ENCODE measurements at regions not wholly inside any gene's neighbourhood (a gene's known extent, or its start where the extent isn't known, plus 50 kb on each side); places are given as distances from the start of the nearest gene placed in this dataset.

- no peaks in the 10 kb centered on the region for H3K27me3 ChIP-seq (ENCODE audit: control insufficient read depth, insufficient read depth, low read length)
- no peak for DNase-seq (ENCODE audit: low read depth in 2 of 2)
- TF ChIP-seq EZH2 (IDR thresholded peaks at IDR 0.05; ENCODE audit: low read length, missing control alignments) (no peak), CTCF (conservative IDR thresholded peaks at IDR 0.05 in 1 of 2, IDR thresholded peaks at IDR 0.05 in 1 of 2; ENCODE audit: low read depth in 1 of 2, low read length in 2 of 2) (no peak)
- no peak overlapping the region for H3K9ac ChIP-seq (ENCODE audit: insufficient read depth, low read length)
- no peaks in the 10 kb centered on the region for H4K20me1 ChIP-seq (ENCODE audit: control insufficient read depth, extremely low read depth, insufficient read depth, low read length)
- H3K9me3 ChIP-seq (ENCODE audit: control insufficient read depth, insufficient read depth, low read depth, low read length): no peaks in the 10 kb centered on the region
- no peak overlapping the region for H3K4me2 ChIP-seq (ENCODE audit: extremely low read depth, insufficient read depth, low read length)
- no peaks in the 10 kb centered on the region for H3K36me3 ChIP-seq (ENCODE audit: control insufficient read depth, insufficient read depth, low read length)
- no peaks in the 10 kb centered on the region for H3K79me2 ChIP-seq (ENCODE audit: control insufficient read depth, insufficient read depth, low read length)
- no peaks in the 10 kb centered on the region for H3K4me1 ChIP-seq (ENCODE audit: control insufficient read depth, extremely low read depth, insufficient read depth, low read length)
- H3K27ac ChIP-seq (ENCODE audit: insufficient read depth, low read length): no peak overlapping the region
- no peak overlapping the region for H2AFZ ChIP-seq (ENCODE audit: low read length)
- H3K4me3 ChIP-seq (replicated peaks in 1 of 4; ENCODE audit: control extremely low read depth in 1 of 4, insufficient read depth in 1 of 4, low read depth in 3 of 4, low read length in 4 of 4): no peak overlapping the region
These were observed 67.6 kb upstream of the SERTAD2 start for GRCh38 chr2:64721320-64721623.

- no peaks in the 10 kb centered on the region for H3K36me3 ChIP-seq (ENCODE audit: control insufficient read depth, insufficient read depth, low read length)
- DNase-seq (ENCODE audit: low read depth in 2 of 2): no peak
- no peaks in the 10 kb centered on the region for H4K20me1 ChIP-seq (ENCODE audit: control insufficient read depth, extremely low read depth, insufficient read depth, low read length)
- no peak overlapping the region for H2AFZ ChIP-seq (ENCODE audit: low read length)
- no peaks in the 10 kb centered on the region for H3K9me3 ChIP-seq (ENCODE audit: control insufficient read depth, insufficient read depth, low read depth, low read length)
- no peaks in the 10 kb centered on the region for H3K79me2 ChIP-seq (ENCODE audit: control insufficient read depth, insufficient read depth, low read length)
- no peak overlapping the region for H3K4me3 ChIP-seq (replicated peaks in 1 of 4; ENCODE audit: control extremely low read depth in 1 of 4, insufficient read depth in 1 of 4, low read depth in 3 of 4, low read length in 4 of 4)
- H3K4me2 ChIP-seq (ENCODE audit: extremely low read depth, insufficient read depth, low read length): no peak overlapping the region
- TF ChIP-seq EZH2 (IDR thresholded peaks at IDR 0.05; ENCODE audit: low read length, missing control alignments) (no peak), CTCF (conservative IDR thresholded peaks at IDR 0.05 in 1 of 2, IDR thresholded peaks at IDR 0.05 in 1 of 2; ENCODE audit: low read depth in 1 of 2, low read length in 2 of 2) (no peak)
- no peaks in the 10 kb centered on the region for H3K27me3 ChIP-seq (ENCODE audit: control insufficient read depth, insufficient read depth, low read length)
- H3K9ac ChIP-seq (ENCODE audit: insufficient read depth, low read length): no peak overlapping the region
- no peaks in the 10 kb centered on the region for H3K4me1 ChIP-seq (ENCODE audit: control insufficient read depth, extremely low read depth, insufficient read depth, low read length)
- no peak overlapping the region for H3K27ac ChIP-seq (ENCODE audit: insufficient read depth, low read length)
These were observed 68.8 kb upstream of the SERTAD2 start for GRCh38 chr2:64722291-64723044.

GRCh38 chr2:64727013-64727767 lies 73.5 kb upstream of the SERTAD2 start:
- no peak for DNase-seq (ENCODE audit: low read depth in 2 of 2)
- Histone ChIP-seq H3K9me3 (ENCODE audit: control insufficient read depth, insufficient read depth, low read depth, low read length) (no peaks in the 10 kb centered on the region), H3K9ac (ENCODE audit: insufficient read depth, low read length) (no peak overlapping the region), H3K79me2 (ENCODE audit: control insufficient read depth, insufficient read depth, low read length) (no peaks in the 10 kb centered on the region), H4K20me1 (ENCODE audit: control insufficient read depth, extremely low read depth, insufficient read depth, low read length) (no peaks in the 10 kb centered on the region), H2AFZ (ENCODE audit: low read length) (no peak overlapping the region), H3K4me3 (replicated peaks in 1 of 4; ENCODE audit: control extremely low read depth in 1 of 4, insufficient read depth in 1 of 4, low read depth in 3 of 4, low read length in 4 of 4) (no peak overlapping the region), H3K27me3 (ENCODE audit: control insufficient read depth, insufficient read depth, low read length) (no peaks in the 10 kb centered on the region), H3K27ac (ENCODE audit: insufficient read depth, low read length) (no peak overlapping the region), H3K36me3 (ENCODE audit: control insufficient read depth, insufficient read depth, low read length) (no peaks in the 10 kb centered on the region), H3K4me1 (ENCODE audit: control insufficient read depth, extremely low read depth, insufficient read depth, low read length) (peaks cover 2% of the 10 kb centered on the region), H3K4me2 (ENCODE audit: extremely low read depth, insufficient read depth, low read length) (no peak overlapping the region)
- no peak for TF ChIP-seq CTCF (conservative IDR thresholded peaks at IDR 0.05 in 1 of 2, IDR thresholded peaks at IDR 0.05 in 1 of 2; ENCODE audit: low read depth in 1 of 2, low read length in 2 of 2)
- no peak for TF ChIP-seq EZH2 (IDR thresholded peaks at IDR 0.05; ENCODE audit: low read length, missing control alignments)

Data from fibroblast of lung (primary cell).